ENCODE measurements at regions not wholly inside any gene's neighbourhood (a gene's known extent, or its start where the extent isn't known, plus 50 kb on each side); places are given as distances from the start of the nearest gene placed in this dataset.

DNA sequence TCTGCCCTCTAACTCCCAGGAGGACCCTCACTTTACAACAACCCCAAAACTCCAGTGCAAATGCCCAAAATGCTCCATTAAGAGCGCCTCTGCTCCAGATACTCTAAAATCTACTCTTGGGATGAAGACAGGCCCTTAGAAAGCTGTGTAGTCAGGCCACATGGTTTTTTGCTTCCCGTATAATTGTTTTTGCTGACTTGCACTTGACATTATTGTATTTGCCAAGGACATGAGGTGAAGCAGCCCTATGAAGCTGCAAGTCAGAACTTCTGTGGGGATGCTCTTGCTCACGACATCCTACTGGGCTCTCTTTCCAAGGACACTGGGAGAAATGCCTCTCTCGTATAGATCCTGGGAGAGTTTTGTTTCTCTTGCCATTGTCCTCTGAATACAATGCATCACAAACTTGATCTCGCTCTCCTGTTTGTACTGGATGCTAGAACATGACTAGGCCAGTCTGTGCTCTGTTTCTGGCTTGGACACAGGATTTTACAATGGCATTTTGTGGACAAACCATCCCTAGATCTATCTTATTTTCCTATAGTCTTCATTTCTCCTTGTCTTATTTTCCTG is 177.2 kb upstream of the DTNBP1 start:
- no peak for DNase-seq (ENCODE audit: low read depth in 1 of 2, low spot score in 1 of 2)
- H3K4me3 ChIP-seq (replicated peaks; ENCODE audit: insufficient read depth, low read length) = no peak overlapping the region
- H3K27ac ChIP-seq (replicated peaks) = no peak overlapping the region
- TF ChIP-seq, protein P1, sequence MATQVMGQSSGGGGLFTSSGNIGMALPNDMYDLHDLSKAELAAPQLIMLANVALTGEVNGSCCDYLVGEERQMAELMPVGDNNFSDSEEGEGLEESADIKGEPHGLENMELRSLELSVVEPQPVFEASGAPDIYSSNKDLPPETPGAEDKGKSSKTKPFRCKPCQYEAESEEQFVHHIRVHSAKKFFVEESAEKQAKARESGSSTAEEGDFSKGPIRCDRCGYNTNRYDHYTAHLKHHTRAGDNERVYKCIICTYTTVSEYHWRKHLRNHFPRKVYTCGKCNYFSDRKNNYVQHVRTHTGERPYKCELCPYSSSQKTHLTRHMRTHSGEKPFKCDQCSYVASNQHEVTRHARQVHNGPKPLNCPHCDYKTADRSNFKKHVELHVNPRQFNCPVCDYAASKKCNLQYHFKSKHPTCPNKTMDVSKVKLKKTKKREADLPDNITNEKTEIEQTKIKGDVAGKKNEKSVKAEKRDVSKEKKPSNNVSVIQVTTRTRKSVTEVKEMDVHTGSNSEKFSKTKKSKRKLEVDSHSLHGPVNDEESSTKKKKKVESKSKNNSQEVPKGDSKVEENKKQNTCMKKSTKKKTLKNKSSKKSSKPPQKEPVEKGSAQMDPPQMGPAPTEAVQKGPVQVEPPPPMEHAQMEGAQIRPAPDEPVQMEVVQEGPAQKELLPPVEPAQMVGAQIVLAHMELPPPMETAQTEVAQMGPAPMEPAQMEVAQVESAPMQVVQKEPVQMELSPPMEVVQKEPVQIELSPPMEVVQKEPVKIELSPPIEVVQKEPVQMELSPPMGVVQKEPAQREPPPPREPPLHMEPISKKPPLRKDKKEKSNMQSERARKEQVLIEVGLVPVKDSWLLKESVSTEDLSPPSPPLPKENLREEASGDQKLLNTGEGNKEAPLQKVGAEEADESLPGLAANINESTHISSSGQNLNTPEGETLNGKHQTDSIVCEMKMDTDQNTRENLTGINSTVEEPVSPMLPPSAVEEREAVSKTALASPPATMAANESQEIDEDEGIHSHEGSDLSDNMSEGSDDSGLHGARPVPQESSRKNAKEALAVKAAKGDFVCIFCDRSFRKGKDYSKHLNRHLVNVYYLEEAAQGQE (IDR thresholded peaks at IDR 0.05; ENCODE audit: insufficient replicate concordance, low read depth) = no peak
- TF ChIP-seq POLR2AphosphoS5 (IDR thresholded peaks at IDR 0.05; ENCODE audit: low read depth) = no peak
- no peak for TF ChIP-seq SPI1 (IDR thresholded peaks at IDR 0.05; ENCODE audit: borderline replicate concordance, low read depth)
- no peak for TF ChIP-seq GABPA (IDR thresholded peaks at IDR 0.05; ENCODE audit: low read depth)
- TF ChIP-seq, protein P2, sequence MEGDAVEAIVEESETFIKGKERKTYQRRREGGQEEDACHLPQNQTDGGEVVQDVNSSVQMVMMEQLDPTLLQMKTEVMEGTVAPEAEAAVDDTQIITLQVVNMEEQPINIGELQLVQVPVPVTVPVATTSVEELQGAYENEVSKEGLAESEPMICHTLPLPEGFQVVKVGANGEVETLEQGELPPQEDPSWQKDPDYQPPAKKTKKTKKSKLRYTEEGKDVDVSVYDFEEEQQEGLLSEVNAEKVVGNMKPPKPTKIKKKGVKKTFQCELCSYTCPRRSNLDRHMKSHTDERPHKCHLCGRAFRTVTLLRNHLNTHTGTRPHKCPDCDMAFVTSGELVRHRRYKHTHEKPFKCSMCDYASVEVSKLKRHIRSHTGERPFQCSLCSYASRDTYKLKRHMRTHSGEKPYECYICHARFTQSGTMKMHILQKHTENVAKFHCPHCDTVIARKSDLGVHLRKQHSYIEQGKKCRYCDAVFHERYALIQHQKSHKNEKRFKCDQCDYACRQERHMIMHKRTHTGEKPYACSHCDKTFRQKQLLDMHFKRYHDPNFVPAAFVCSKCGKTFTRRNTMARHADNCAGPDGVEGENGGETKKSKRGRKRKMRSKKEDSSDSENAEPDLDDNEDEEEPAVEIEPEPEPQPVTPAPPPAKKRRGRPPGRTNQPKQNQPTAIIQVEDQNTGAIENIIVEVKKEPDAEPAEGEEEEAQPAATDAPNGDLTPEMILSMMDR (IDR thresholded peaks at IDR 0.05; ENCODE audit: insufficient read depth, low read length) = no peak
- H3K27me3 ChIP-seq (ENCODE audit: insufficient read depth, poor library complexity, severe bottlenecking) = no peaks in the 10 kb centered on the region

DNA sequence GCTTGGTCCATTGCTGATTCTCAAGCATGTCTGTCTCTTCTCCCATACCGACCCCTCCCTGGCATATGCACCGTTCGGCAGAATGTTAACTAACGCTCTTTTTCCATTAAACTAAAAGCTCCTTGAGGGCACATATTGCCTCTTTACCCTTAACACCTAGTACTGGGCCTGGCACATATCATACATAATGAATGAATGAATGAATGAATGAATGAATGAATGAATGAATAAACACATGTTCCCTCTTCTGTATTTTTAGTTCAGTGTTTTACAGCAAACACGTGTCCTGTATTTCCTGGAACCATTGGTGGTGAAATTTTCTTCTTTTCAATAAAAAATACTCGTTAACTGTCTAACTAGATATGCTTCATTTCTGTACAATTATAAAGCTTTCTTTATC is 174.4 kb upstream of the DTNBP1 start:
- DNase-seq (ENCODE audit: low read depth in 1 of 2, low spot score in 1 of 2) = no peak
- H3K27ac ChIP-seq (replicated peaks) = no peak overlapping the region
- no peak for TF ChIP-seq POLR2AphosphoS5 (IDR thresholded peaks at IDR 0.05; ENCODE audit: low read depth)
- no peak for TF ChIP-seq GABPA (IDR thresholded peaks at IDR 0.05; ENCODE audit: low read depth)
- TF ChIP-seq, protein P1 (IDR thresholded peaks at IDR 0.05; ENCODE audit: insufficient replicate concordance, low read depth) = no peak
- TF ChIP-seq, protein P2 (IDR thresholded peaks at IDR 0.05; ENCODE audit: insufficient read depth, low read length) = no peak
- no peak for TF ChIP-seq SPI1 (IDR thresholded peaks at IDR 0.05; ENCODE audit: borderline replicate concordance, low read depth)
- H3K4me3 ChIP-seq (replicated peaks; ENCODE audit: insufficient read depth, low read length) = no peak overlapping the region
- no peaks in the 10 kb centered on the region for H3K27me3 ChIP-seq (ENCODE audit: insufficient read depth, poor library complexity, severe bottlenecking)

GRCh38 chr6:15832841-15833240 is 170.0 kb upstream of the DTNBP1 start:
- TF ChIP-seq, protein P1 (IDR thresholded peaks at IDR 0.05; ENCODE audit: insufficient replicate concordance, low read depth) = no peak
- TF ChIP-seq SPI1 (IDR thresholded peaks at IDR 0.05; ENCODE audit: borderline replicate concordance, low read depth) = no peak
- TF ChIP-seq, protein P2 (IDR thresholded peaks at IDR 0.05; ENCODE audit: insufficient read depth, low read length) = no peak
- TF ChIP-seq POLR2AphosphoS5 (IDR thresholded peaks at IDR 0.05; ENCODE audit: low read depth) = no peak
- no peak for TF ChIP-seq GABPA (IDR thresholded peaks at IDR 0.05; ENCODE audit: low read depth)
- no peak for DNase-seq (ENCODE audit: low read depth in 1 of 2, low spot score in 1 of 2)
- no peak overlapping the region for H3K4me3 ChIP-seq (replicated peaks; ENCODE audit: insufficient read depth, low read length)
- H3K27ac ChIP-seq (replicated peaks) = no peak overlapping the region
- no peaks in the 10 kb centered on the region for H3K27me3 ChIP-seq (ENCODE audit: insufficient read depth, poor library complexity, severe bottlenecking)

Data from HL-60 (cell line).